ENCODE measurements at regions not wholly inside any gene's neighbourhood (a gene's known extent, or its start where the extent isn't known, plus 50 kb on each side); places are given as distances from the start of the nearest gene placed in this dataset.

DNA sequence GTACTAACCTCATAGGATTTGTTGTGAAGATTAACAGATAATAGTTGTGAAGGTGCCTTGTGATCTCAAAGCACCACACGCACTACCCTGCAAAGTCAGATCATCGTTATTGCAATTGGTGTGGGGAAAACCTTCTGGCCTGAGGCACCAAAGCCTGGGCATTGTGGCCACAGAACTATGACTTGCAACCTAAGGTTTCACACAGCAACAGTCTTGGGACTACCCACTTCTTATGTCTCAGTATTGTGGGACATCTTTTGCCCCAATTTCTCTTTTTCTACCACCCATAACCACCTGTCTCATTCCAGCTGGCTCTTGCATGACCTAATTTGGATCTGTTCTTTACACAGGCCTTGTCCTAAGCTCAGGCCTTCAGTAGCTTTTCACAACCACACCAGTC lies 247.8 kb upstream of the NR4A3 start:
- TF ChIP-seq, protein P1, sequence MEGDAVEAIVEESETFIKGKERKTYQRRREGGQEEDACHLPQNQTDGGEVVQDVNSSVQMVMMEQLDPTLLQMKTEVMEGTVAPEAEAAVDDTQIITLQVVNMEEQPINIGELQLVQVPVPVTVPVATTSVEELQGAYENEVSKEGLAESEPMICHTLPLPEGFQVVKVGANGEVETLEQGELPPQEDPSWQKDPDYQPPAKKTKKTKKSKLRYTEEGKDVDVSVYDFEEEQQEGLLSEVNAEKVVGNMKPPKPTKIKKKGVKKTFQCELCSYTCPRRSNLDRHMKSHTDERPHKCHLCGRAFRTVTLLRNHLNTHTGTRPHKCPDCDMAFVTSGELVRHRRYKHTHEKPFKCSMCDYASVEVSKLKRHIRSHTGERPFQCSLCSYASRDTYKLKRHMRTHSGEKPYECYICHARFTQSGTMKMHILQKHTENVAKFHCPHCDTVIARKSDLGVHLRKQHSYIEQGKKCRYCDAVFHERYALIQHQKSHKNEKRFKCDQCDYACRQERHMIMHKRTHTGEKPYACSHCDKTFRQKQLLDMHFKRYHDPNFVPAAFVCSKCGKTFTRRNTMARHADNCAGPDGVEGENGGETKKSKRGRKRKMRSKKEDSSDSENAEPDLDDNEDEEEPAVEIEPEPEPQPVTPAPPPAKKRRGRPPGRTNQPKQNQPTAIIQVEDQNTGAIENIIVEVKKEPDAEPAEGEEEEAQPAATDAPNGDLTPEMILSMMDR (IDR thresholded peaks at IDR 0.05), result no peak
- TF ChIP-seq POLR2A (IDR thresholded peaks at IDR 0.05) (no peak), POLR2AphosphoS5 (IDR thresholded peaks at IDR 0.05) (no peak)

Measured in upper lobe of left lung (tissue), 4 donors.